ENCODE measurements at regions not wholly inside any gene's neighbourhood (a gene's known extent, or its start where the extent isn't known, plus 50 kb on each side); places are given as distances from the start of the nearest gene placed in this dataset.

GRCh38 chr18:7452331-7452730, 114.8 kb upstream of the PTPRM start:
- TF ChIP-seq CTCF (IDR thresholded peaks at IDR 0.05), result peak; percentile 66
- no peak for TF ChIP-seq REST (IDR thresholded peaks at IDR 0.05; ENCODE audit: insufficient read depth in 1 of 2, low read depth in 2 of 2, low read length in 1 of 2)
- no peak for TF ChIP-seq POLR2AphosphoS5 (IDR thresholded peaks at IDR 0.05; ENCODE audit: low read depth, low read length)
- TF ChIP-seq SIN3A (IDR thresholded peaks at IDR 0.05; ENCODE audit: borderline replicate concordance, insufficient read depth, low read depth, low read length), result no peak
- TF ChIP-seq TCF7L2 (IDR thresholded peaks at IDR 0.05; ENCODE audit: low read depth, low read length), result no peak
